ENCODE measurements at regions not wholly inside any gene's neighbourhood (a gene's known extent, or its start where the extent isn't known, plus 50 kb on each side); places are given as distances from the start of the nearest gene placed in this dataset.

DNA sequence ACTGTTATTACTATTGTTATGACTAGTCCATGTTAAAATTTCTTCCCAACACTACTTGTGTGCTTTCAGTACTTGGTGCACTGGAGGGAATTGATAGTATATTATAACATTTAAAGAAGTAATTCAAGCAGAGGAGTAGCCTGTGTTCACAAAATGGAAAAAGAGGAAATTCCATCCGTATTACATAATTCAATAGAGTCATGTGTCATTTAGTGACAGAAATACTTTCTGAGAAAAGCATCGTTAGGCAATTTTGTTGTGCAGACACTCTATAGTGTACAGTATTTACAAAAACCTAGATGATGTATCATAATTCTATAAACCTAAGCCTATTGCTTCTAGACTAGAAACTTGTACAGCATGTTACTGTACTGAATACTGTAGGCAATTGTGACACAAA, 78.3 kb upstream of the PCSK5 start:
- TF ChIP-seq RCOR1 (IDR thresholded peaks at IDR 0.05; ENCODE audit: insufficient replicate concordance, low read length) (no peak), POLR2A (IDR thresholded peaks at IDR 0.05; ENCODE audit: low read depth, low read length) (no peak), BHLHE40 (IDR thresholded peaks at IDR 0.05; ENCODE audit: low read depth, low read length) (no peak), MAFK (IDR thresholded peaks at IDR 0.05; ENCODE audit: low read depth, low read length) (no peak), RAD21 (IDR thresholded peaks at IDR 0.05; ENCODE audit: low read length) (no peak), SMC3 (IDR thresholded peaks at IDR 0.05; ENCODE audit: low read depth, low read length) (no peak), CEBPB (IDR thresholded peaks at IDR 0.05; ENCODE audit: low read depth, low read length) (no peak), RFX5 (IDR thresholded peaks at IDR 0.05; ENCODE audit: low read depth, low read length) (no peak), MXI1 (IDR thresholded peaks at IDR 0.05; ENCODE audit: borderline replicate concordance, low read depth, low read length) (no peak)
- TF ChIP-seq, protein P1, sequence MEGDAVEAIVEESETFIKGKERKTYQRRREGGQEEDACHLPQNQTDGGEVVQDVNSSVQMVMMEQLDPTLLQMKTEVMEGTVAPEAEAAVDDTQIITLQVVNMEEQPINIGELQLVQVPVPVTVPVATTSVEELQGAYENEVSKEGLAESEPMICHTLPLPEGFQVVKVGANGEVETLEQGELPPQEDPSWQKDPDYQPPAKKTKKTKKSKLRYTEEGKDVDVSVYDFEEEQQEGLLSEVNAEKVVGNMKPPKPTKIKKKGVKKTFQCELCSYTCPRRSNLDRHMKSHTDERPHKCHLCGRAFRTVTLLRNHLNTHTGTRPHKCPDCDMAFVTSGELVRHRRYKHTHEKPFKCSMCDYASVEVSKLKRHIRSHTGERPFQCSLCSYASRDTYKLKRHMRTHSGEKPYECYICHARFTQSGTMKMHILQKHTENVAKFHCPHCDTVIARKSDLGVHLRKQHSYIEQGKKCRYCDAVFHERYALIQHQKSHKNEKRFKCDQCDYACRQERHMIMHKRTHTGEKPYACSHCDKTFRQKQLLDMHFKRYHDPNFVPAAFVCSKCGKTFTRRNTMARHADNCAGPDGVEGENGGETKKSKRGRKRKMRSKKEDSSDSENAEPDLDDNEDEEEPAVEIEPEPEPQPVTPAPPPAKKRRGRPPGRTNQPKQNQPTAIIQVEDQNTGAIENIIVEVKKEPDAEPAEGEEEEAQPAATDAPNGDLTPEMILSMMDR (conservative IDR thresholded peaks at IDR 0.05; ENCODE audit: low read depth, low read length): no peak
